ENCODE measurements at regions not wholly inside any gene's neighbourhood (a gene's known extent, or its start where the extent isn't known, plus 50 kb on each side); places are given as distances from the start of the nearest gene placed in this dataset.

GRCh38 chr6:22214314-22214713 lies 82.5 kb downstream of the PRL start:
- no peak for TF ChIP-seq CTCF (IDR thresholded peaks at IDR 0.05; ENCODE audit: low read length)
- no peak for TF ChIP-seq EZH2 (optimal IDR thresholded peaks at IDR 0.05; ENCODE audit: low read depth, low read length)
- no peak for TF ChIP-seq EZH2phosphoT487 (IDR thresholded peaks at IDR 0.05; ENCODE audit: low read length)

Data from MM.1S (cell line).